Testis (tissue), 2 donors: ENCODE measurements at regions not wholly inside any gene's neighbourhood (a gene's known extent, or its start where the extent isn't known, plus 50 kb on each side); places are given as distances from the start of the nearest gene placed in this dataset.

Experiments used
- DNase-seq: peaks from one replicate; pipeline ENCODE4 v3.0.0-alpha.2; 2019
- H3K27ac ChIP-seq, 2 donors: fragments of 200-600 bp; sonication (generic); one replicate each; pipeline ENCODE4 v1.5.1; 2019
- H3K27me3 ChIP-seq: fragments of 200-600 bp; sonication (generic); one replicate; pipeline ENCODE4 v1.5.1; 2019
- H3K36me3 ChIP-seq: fragments of 200-600 bp; sonication (generic); one replicate; pipeline ENCODE4 v1.5.1; 2017; ENCODE audit warnings: low read depth; ENCODE audit errors: missing control alignments
- H3K4me1 ChIP-seq: fragments of 200-600 bp; sonication (generic); one replicate; pipeline ENCODE4 v1.5.1; 2019
- H3K4me3 ChIP-seq, 2 donors: fragments of 200-600 bp; sonication (generic); one replicate each; pipeline ENCODE4 v1.5.1; 2017 to 2019
- H3K9me3 ChIP-seq: fragments of 200-600 bp; sonication (generic); one replicate; pipeline ENCODE4 v1.5.1; 2017
- POLR2A ChIP-seq: fragments of 450-650 bp; IDR thresholded peaks from one replicate; pipeline ENCODE4 v1.6.1; 2017; ENCODE audit warnings: antibody characterized with exemption, mild to moderate bottlenecking, moderate library complexity
- WGBS, 2 donors: methylation state at CpG; one replicate each; pipeline ENCODE4 v1.1.5; 2018; 5-methylcytosine and 5-hydroxymethylcytosine counted together
- intact Hi-C: fragments of 100-400 bp; cut with DNase I; formaldehyde crosslinking; loops from one replicate; pipeline ENCODE4 v1.15.1; 2023; ENCODE audit warnings: low total_unique reads
- TF ChIP-seq, protein P1 (sequence below), 3 experiments: fragments of 450-650 bp in 2 of 3; fragments of 200-600 bp in 1 of 3; sonication (generic) in 1 of 3; IDR thresholded peaks; one replicate each; pipeline ENCODE4 v1.5.1; 2016 to 2019; ENCODE audit warnings: antibody characterized with exemption in 3 of 3, mild to moderate bottlenecking in 2 of 3, moderate library complexity in 1 of 3

DNA sequence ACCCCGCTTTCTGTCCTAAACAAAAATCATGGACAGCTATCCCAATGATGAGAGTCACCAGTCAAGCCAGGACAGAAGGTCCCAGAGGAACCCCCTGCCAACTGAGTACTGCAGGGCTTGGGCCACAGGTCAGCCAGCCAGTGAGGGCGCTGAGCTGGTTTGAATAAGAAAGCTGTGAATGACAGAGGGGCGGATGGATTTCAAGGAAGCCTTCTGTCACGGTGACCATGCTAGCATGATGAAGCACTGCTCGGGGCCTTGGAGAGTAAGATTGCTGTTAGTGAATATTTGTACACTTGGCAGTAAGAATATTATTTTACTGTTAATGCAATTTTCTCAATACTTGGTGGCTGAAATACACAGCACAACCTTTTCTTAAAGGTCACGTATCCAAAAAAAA lies 734.0 kb upstream of the NR2F2 start:
- no peak for TF ChIP-seq POLR2A
- TF ChIP-seq, protein P1, sequence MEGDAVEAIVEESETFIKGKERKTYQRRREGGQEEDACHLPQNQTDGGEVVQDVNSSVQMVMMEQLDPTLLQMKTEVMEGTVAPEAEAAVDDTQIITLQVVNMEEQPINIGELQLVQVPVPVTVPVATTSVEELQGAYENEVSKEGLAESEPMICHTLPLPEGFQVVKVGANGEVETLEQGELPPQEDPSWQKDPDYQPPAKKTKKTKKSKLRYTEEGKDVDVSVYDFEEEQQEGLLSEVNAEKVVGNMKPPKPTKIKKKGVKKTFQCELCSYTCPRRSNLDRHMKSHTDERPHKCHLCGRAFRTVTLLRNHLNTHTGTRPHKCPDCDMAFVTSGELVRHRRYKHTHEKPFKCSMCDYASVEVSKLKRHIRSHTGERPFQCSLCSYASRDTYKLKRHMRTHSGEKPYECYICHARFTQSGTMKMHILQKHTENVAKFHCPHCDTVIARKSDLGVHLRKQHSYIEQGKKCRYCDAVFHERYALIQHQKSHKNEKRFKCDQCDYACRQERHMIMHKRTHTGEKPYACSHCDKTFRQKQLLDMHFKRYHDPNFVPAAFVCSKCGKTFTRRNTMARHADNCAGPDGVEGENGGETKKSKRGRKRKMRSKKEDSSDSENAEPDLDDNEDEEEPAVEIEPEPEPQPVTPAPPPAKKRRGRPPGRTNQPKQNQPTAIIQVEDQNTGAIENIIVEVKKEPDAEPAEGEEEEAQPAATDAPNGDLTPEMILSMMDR (IDR thresholded peaks at IDR 0.05) = no peak
- no peaks in the 10 kb centered on the region for H3K9me3 ChIP-seq
- H3K27me3 ChIP-seq = no peaks in the 10 kb centered on the region
- H3K4me1 ChIP-seq = no peaks in the 10 kb centered on the region
- no peak overlapping the region for H3K4me3 ChIP-seq
- intact Hi-C loops = no loop called here
- DNase-seq = no peak
- WGBS, 2 donors = 53 to 63% methylated on average over 6 of the region's 6 CpGs
- H3K27ac ChIP-seq = no peak overlapping the region
- no peaks in the 10 kb centered on the region for H3K36me3 ChIP-seq

DNA sequence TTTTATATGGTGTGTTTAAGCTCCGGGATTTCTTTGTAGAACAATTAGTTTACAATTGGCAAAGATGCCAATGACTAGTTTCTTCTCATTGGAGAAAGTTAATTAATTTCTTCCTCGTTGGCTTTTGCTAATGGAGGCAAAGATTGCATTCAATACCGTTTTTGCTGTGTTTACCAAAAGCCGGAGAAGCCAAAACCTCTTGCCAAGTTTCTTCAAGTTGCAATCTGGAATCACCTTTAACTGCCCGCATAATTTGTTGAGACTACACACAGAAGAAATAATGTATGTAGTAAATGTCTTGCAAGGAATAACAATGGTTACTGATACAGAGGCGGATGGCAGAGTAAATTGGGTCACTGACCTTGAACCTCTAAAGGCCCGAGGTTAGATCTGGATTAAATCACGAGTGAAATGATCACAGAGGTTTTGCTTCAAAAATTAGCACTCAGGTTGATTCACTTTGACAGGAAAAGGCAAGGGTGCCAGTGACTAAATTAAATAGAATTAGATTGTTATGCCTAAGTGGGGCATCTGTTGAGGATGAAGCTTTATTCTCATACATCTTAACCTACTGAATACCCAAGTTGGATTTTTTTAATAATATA lies 732.1 kb upstream of the NR2F2 start:
- H3K4me1 ChIP-seq = no peaks in the 10 kb centered on the region
- intact Hi-C loops = no loop called here
- H3K27ac ChIP-seq = no peak overlapping the region
- no peak for DNase-seq
- H3K36me3 ChIP-seq = no peaks in the 10 kb centered on the region
- TF ChIP-seq, protein P1 (IDR thresholded peaks at IDR 0.05) = no peak
- TF ChIP-seq POLR2A = no peak
- no peaks in the 10 kb centered on the region for H3K9me3 ChIP-seq
- WGBS, 2 donors = 43 to 49% methylated on average over 8 of the region's 8 CpGs
- no peak overlapping the region for H3K4me3 ChIP-seq
- H3K27me3 ChIP-seq = no peaks in the 10 kb centered on the region

DNA sequence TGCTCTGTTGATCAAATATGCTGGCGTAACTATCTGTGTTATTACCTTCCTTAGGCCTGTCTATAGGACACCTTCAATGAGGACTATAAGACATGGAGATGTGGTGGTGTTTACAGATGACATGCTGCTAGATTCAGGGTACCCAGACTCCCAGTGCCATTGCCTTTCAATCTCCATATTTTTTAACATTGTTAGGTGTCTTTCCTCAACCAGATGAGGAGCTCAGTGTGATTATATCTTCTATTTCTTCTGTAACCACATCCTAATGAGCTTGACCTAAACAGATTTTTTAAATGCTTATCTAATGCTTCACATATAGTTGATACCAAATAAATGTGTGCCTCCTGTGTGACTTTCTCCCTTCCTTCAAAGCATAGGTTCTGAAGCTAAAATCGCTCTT lies 730.1 kb upstream of the NR2F2 start:
- no peak overlapping the region for H3K27ac ChIP-seq
- intact Hi-C loops = no loop called here
- no peaks in the 10 kb centered on the region for H3K4me1 ChIP-seq
- no peak overlapping the region for H3K4me3 ChIP-seq
- TF ChIP-seq, protein P1 (IDR thresholded peaks at IDR 0.05) = no peak
- TF ChIP-seq POLR2A = no peak
- H3K9me3 ChIP-seq = no peaks in the 10 kb centered on the region
- no peaks in the 10 kb centered on the region for H3K36me3 ChIP-seq
- DNase-seq = no peak
- H3K27me3 ChIP-seq = no peaks in the 10 kb centered on the region
- WGBS, 2 donors = 91 to 92% methylated on average over 2 of the region's 2 CpGs

DNA sequence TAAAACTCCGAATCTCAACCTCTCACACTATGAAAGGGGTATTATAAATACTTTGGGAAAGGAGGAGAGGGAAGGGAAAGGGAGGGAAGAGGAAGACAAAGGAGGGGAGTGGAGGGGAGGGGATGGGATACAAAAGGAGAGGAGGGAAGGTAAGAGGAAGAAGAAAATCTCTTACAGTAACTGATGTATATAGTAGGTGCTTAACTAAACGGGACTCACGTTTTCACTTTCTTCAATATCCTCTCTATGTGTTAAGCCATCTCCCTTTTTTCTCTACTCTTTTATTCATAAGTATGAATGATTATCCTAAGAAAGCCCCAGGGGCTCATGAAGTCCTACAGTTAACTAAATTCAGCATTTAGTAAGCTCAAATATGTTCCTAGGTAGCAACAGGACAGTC lies 729.6 kb upstream of the NR2F2 start:
- H3K36me3 ChIP-seq = no peaks in the 10 kb centered on the region
- H3K4me3 ChIP-seq = no peak overlapping the region
- 93 to 94% methylated on average over 3 of the region's 3 CpGs for WGBS, 2 donors
- no peak for DNase-seq
- no peak overlapping the region for H3K27ac ChIP-seq
- TF ChIP-seq POLR2A = no peak
- TF ChIP-seq, protein P1 (IDR thresholded peaks at IDR 0.05) = no peak
- H3K9me3 ChIP-seq = no peaks in the 10 kb centered on the region
- intact Hi-C loops = no loop called here
- no peaks in the 10 kb centered on the region for H3K27me3 ChIP-seq
- no peaks in the 10 kb centered on the region for H3K4me1 ChIP-seq

DNA sequence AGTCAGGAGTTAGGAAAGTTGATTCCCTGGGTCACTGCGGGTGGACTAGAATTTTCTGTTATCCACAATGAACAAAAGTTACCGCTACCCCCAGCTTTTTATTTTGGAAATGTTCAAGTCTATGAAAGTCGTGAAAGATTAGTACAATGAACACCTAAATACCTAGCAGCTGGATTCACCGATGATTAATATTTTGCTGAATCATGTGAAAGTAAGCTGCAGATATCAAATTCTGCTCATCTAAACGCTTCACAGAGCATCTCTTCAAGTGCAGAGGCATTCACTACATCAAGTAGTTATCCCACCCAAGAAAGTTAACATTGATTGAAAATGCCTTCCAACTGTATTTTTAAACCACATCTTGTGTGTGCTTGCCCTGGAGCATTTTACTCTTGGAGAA lies 729.0 kb upstream of the NR2F2 start:
- H3K27ac ChIP-seq = no peak overlapping the region
- no peaks in the 10 kb centered on the region for H3K36me3 ChIP-seq
- H3K9me3 ChIP-seq = no peaks in the 10 kb centered on the region
- whole genome bisulfite sequencing, 2 donors = 91 to 98% methylated on average over 5 of the region's 5 CpGs
- H3K4me3 ChIP-seq = no peak overlapping the region
- TF ChIP-seq POLR2A = no peak
- TF ChIP-seq, protein P1 (IDR thresholded peaks at IDR 0.05) = no peak
- H3K4me1 ChIP-seq = no peaks in the 10 kb centered on the region
- no peak for DNase-seq
- intact Hi-C loops = no loop called here
- H3K27me3 ChIP-seq = no peaks in the 10 kb centered on the region
